Peyer's patch (tissue), 4 donors: ENCODE measurements at regions not wholly inside any gene's neighbourhood (a gene's known extent, or its start where the extent isn't known, plus 50 kb on each side); places are given as distances from the start of the nearest gene placed in this dataset.

ENCODE experiments used
- POLR2A ChIP-seq, 2 donors: fragments of 450-650 bp; IDR thresholded peaks; one replicate each; pipeline ENCODE4 v1.5.1; 2017; ENCODE audit warnings: antibody characterized with exemption in 2 of 2, mild to moderate bottlenecking in 2 of 2, moderate library complexity in 2 of 2
- TF ChIP-seq, protein P1 (sequence below), 6 experiments: fragments of 450-650 bp in 4 of 6; fragments of 200-600 bp in 2 of 6; sonication (generic) in 1 of 6; IDR thresholded peaks; one replicate each; pipeline ENCODE4 v1.5.1; 2017 to 2019; ENCODE audit warnings: antibody characterized with exemption in 6 of 6, mild to moderate bottlenecking in 3 of 6, moderate library complexity in 1 of 6

DNA sequence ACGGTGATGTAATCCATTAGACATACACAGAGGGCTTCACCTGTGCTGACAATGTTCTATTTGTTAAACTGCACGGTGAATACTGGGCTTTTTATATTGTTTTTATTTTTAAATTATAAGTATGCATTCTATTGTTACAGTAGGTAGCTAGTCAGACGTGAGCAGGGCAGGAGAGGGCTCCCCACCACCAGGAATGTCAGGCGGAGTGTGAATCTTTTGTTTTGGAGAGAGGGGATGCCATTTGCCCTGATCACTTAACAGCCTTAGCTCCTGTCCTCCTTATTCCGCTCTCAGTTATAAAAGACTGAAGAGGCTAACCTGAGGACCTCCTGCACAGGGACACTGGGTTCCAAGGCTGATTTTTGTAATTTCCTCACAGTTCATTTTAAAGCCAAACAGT lies 151.6 kb upstream of the TAPT1 start:
- TF ChIP-seq, protein P1, sequence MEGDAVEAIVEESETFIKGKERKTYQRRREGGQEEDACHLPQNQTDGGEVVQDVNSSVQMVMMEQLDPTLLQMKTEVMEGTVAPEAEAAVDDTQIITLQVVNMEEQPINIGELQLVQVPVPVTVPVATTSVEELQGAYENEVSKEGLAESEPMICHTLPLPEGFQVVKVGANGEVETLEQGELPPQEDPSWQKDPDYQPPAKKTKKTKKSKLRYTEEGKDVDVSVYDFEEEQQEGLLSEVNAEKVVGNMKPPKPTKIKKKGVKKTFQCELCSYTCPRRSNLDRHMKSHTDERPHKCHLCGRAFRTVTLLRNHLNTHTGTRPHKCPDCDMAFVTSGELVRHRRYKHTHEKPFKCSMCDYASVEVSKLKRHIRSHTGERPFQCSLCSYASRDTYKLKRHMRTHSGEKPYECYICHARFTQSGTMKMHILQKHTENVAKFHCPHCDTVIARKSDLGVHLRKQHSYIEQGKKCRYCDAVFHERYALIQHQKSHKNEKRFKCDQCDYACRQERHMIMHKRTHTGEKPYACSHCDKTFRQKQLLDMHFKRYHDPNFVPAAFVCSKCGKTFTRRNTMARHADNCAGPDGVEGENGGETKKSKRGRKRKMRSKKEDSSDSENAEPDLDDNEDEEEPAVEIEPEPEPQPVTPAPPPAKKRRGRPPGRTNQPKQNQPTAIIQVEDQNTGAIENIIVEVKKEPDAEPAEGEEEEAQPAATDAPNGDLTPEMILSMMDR (IDR thresholded peaks at IDR 0.05), result no peak
- TF ChIP-seq POLR2A (IDR thresholded peaks at IDR 0.05), result no peak
